ENCODE measurements at regions not wholly inside any gene's neighbourhood (a gene's known extent, or its start where the extent isn't known, plus 50 kb on each side); places are given as distances from the start of the nearest gene placed in this dataset.

- no peak for DNase-seq (ENCODE audit: low read depth)
- H3K4me3 ChIP-seq (ENCODE audit: low read depth, low read length) = no peak overlapping the region
- no peak for TF ChIP-seq CTCF (IDR thresholded peaks at IDR 0.05; ENCODE audit: insufficient read depth, low read depth, low read length)
These were observed 369.6 kb upstream of the MARCKS start for GRCh38 chr6:113487489-113488058.

- no peak overlapping the region for H3K4me3 ChIP-seq (ENCODE audit: low read depth, low read length)
- no peak for DNase-seq (ENCODE audit: low read depth)
- TF ChIP-seq CTCF (IDR thresholded peaks at IDR 0.05; ENCODE audit: insufficient read depth, low read depth, low read length) = no peak
These were observed 369.1 kb upstream of the MARCKS start for GRCh38 chr6:113488061-113488460.

- no peak overlapping the region for H3K4me3 ChIP-seq (ENCODE audit: low read depth, low read length)
- TF ChIP-seq CTCF (IDR thresholded peaks at IDR 0.05; ENCODE audit: insufficient read depth, low read depth, low read length) = peak; percentile 20
- DNase-seq (ENCODE audit: low read depth) = no peak
These were observed 368.1 kb upstream of the MARCKS start for GRCh38 chr6:113488812-113489685.

- no peak overlapping the region for H3K4me3 ChIP-seq (ENCODE audit: low read depth, low read length)
- no peak for TF ChIP-seq CTCF (IDR thresholded peaks at IDR 0.05; ENCODE audit: insufficient read depth, low read depth, low read length)
- DNase-seq (ENCODE audit: low read depth) = peak; percentile 67
These were observed 367.0 kb upstream of the MARCKS start for GRCh38 chr6:113489952-113490746.

- no peak overlapping the region for H3K4me3 ChIP-seq (ENCODE audit: low read depth, low read length)
- no peak for TF ChIP-seq CTCF (IDR thresholded peaks at IDR 0.05; ENCODE audit: insufficient read depth, low read depth, low read length)
- DNase-seq (ENCODE audit: low read depth) = no peak
These were observed 365.8 kb upstream of the MARCKS start for GRCh38 chr6:113491376-113491775.

- H3K4me3 ChIP-seq (ENCODE audit: low read depth, low read length) = no peak overlapping the region
- TF ChIP-seq CTCF (IDR thresholded peaks at IDR 0.05; ENCODE audit: insufficient read depth, low read depth, low read length) = no peak
- no peak for DNase-seq (ENCODE audit: low read depth)
These were observed 363.2 kb upstream of the MARCKS start for GRCh38 chr6:113493991-113494390.

Measured in fibroblast of villous mesenchyme (primary cell).